Caco-2 (cell line): ENCODE measurements at regions not wholly inside any gene's neighbourhood (a gene's known extent, or its start where the extent isn't known, plus 50 kb on each side); places are given as distances from the start of the nearest gene placed in this dataset.
"Not testable (repeated sequence)": the region's sequence is repeated elsewhere in the genome, so short reads cannot be mapped to it uniquely, and the experiment has no call there.

Source experiments
- BruUV-seq: library from RNA; stranded (reverse); fragments of 400-500 nt; replicated peaks from 2 replicates; lab custom pipeline; 2021; lab: Mats Ljungman, UMichigan
- CTCF ChIA-PET: fragments of 300-600 bp; sonication (Branson Sonifier 250); formaldehyde crosslinking; loops from one replicate; lab custom pipeline; 2022; ENCODE audit warnings: antibody characterized with exemption; lab: Charles Lee
- POLR2A ChIA-PET: fragments of 300-600 bp; sonication (Branson Sonifier 250); formaldehyde crosslinking; loops from one replicate; lab custom pipeline; 2022; ENCODE audit warnings: antibody characterized with exemption; lab: Charles Lee
- DNase-seq, 2 experiments: peaks; one replicate each; pipeline versions ENCODE4 v3.0.0 to v3.0.0-alpha.2; 2020 to 2022
- H3K27me3 ChIP-seq: replicated peaks from 2 replicates; pipeline ENCODE4 v1.6.0; 2011; ENCODE audit warnings: low read length; ENCODE audit not compliant: control insufficient read depth, insufficient read depth
- H3K36me3 ChIP-seq: 2 replicates; pipeline ENCODE4 v1.5.1; 2011; ENCODE audit warnings: low read length; ENCODE audit not compliant: control insufficient read depth, insufficient read depth
- H3K4me1 ChIP-seq: fragments of 250-450 bp; sonication (Bioruptor Pico); 2 replicates; pipeline ENCODE4 v1.5.1; 2020; ENCODE audit warnings: mild to moderate bottlenecking
- H3K4me3 ChIP-seq: 2 replicates; pipeline ENCODE4 v1.5.1; 2011; ENCODE audit warnings: low read depth, mild to moderate bottlenecking, control low read depth, low read length
- H3K9me3 ChIP-seq: fragments of 250-450 bp; sonication (Bioruptor Pico); 2 replicates; pipeline ENCODE4 v1.5.1; 2020; ENCODE audit warnings: mild to moderate bottlenecking, moderate library complexity
- H3K27ac Mint-ChIP-seq: one replicate; pipeline ENCODE4 v1.8.0; 2022; ENCODE audit warnings: mixed read lengths; ENCODE audit not compliant: unreplicated experiment
- H3K27me3 Mint-ChIP-seq: one replicate; pipeline ENCODE4 v1.8.0; 2022; ENCODE audit warnings: mixed read lengths; ENCODE audit not compliant: insufficient read depth, unreplicated experiment
- H3K36me3 Mint-ChIP-seq: one replicate; pipeline ENCODE4 v1.8.0; 2022; ENCODE audit warnings: mild to moderate bottlenecking, mixed read lengths; ENCODE audit not compliant: insufficient read depth, unreplicated experiment
- H3K4me1 Mint-ChIP-seq: one replicate; pipeline ENCODE4 v1.8.0; 2022; ENCODE audit warnings: low read depth, mixed read lengths; ENCODE audit not compliant: unreplicated experiment
- H3K4me3 Mint-ChIP-seq: one replicate; pipeline ENCODE4 v1.8.0; 2022; ENCODE audit warnings: mild to moderate bottlenecking, moderate library complexity, mixed read lengths; ENCODE audit not compliant: unreplicated experiment
- H3K9me3 Mint-ChIP-seq: one replicate; pipeline ENCODE4 v1.8.0; 2022; ENCODE audit warnings: mixed read lengths; ENCODE audit not compliant: unreplicated experiment
- intact Hi-C: fragments of 100-400 bp; cut with micrococcal nuclease; formaldehyde crosslinking; loops from one replicate; pipeline ENCODE4 v1.10.0; 2022; ENCODE audit not compliant: unreplicated experiment
- TF ChIP-seq, protein P1 (sequence below), 2 experiments: fragments of 200-600 bp in 1 of 2; IDR thresholded peaks; 1 replicate in 1 of 2; 2 replicates in 1 of 2; pipeline versions ENCODE4 v1.5.1 to v1.8.0; 2011 to 2022; ENCODE audit warnings: antibody characterized with exemption in 1 of 2, control low read depth in 1 of 2, inconsistent platforms in 1 of 2, low read depth in 1 of 2, low read length in 1 of 2, mild to moderate bottlenecking in 1 of 2, moderate library complexity in 1 of 2; ENCODE audit not compliant: insufficient read depth in 1 of 2, severe bottlenecking in 1 of 2, unreplicated experiment in 1 of 2

DNA sequence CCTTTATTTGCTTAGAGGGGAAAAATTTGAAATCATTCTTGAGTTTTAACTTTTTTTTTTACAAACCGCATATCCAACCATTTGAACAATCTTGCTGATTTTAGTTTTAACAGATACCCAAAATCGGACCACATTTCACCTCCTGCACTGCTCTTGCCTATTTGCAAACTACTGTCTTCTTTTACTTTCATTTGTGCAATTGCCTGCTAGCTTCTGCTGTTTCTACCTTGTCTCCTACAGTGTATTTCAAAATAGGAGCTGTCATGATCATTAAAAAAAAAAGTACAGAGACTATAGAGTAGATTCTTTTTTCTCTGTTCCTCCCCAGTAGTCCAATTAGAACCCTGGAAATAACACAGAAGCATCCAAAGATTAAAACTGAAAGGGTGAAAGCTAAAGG lies 1081.2 kb downstream of the SOCS6 start:
- H3K4me3 ChIP-seq = no peak overlapping the region
- no peaks in the 10 kb centered on the region for H3K4me1 Mint-ChIP-seq
- no peaks in the 10 kb centered on the region for H3K36me3 Mint-ChIP-seq
- intact Hi-C loops = no loop called here
- H3K36me3 ChIP-seq = no peaks in the 10 kb centered on the region
- no peaks in the 10 kb centered on the region for H3K9me3 Mint-ChIP-seq
- TF ChIP-seq, protein P1, sequence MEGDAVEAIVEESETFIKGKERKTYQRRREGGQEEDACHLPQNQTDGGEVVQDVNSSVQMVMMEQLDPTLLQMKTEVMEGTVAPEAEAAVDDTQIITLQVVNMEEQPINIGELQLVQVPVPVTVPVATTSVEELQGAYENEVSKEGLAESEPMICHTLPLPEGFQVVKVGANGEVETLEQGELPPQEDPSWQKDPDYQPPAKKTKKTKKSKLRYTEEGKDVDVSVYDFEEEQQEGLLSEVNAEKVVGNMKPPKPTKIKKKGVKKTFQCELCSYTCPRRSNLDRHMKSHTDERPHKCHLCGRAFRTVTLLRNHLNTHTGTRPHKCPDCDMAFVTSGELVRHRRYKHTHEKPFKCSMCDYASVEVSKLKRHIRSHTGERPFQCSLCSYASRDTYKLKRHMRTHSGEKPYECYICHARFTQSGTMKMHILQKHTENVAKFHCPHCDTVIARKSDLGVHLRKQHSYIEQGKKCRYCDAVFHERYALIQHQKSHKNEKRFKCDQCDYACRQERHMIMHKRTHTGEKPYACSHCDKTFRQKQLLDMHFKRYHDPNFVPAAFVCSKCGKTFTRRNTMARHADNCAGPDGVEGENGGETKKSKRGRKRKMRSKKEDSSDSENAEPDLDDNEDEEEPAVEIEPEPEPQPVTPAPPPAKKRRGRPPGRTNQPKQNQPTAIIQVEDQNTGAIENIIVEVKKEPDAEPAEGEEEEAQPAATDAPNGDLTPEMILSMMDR (IDR thresholded peaks at IDR 0.05; ENCODE audit: insufficient read depth in 1 of 2, low read depth in 1 of 2, low read length in 1 of 2, severe bottlenecking in 1 of 2, unreplicated experiment in 1 of 2) = no peak
- no peaks in the 10 kb centered on the region for H3K27me3 ChIP-seq
- CTCF ChIA-PET = no interaction called here
- no peaks in the 10 kb centered on the region for H3K4me1 ChIP-seq
- no TSS peak for BruUV-seq
- POLR2A ChIA-PET = no interaction called here
- H3K27me3 Mint-ChIP-seq = peaks cover 3% of the 10 kb centered on the region
- H3K27ac Mint-ChIP-seq = no peak overlapping the region
- H3K4me3 Mint-ChIP-seq = no peak overlapping the region
- no peaks in the 10 kb centered on the region for H3K9me3 ChIP-seq
- no peak for DNase-seq

GRCh38 chr18:71362140-71362539 lies 1073.3 kb downstream of the SOCS6 start:
- TF ChIP-seq, protein P1 (IDR thresholded peaks at IDR 0.05; ENCODE audit: insufficient read depth in 1 of 2, low read depth in 1 of 2, low read length in 1 of 2, severe bottlenecking in 1 of 2, unreplicated experiment in 1 of 2) = no peak
- POLR2A ChIA-PET = no interaction called here
- H3K27me3 Mint-ChIP-seq = no peaks in the 10 kb centered on the region

GRCh38 chr18:71355599-71355998 lies 1066.8 kb downstream of the SOCS6 start:
- BruUV-seq, H3K27me3 ChIP-seq, H3K9me3 ChIP-seq, H3K36me3 ChIP-seq, H3K4me3 Mint-ChIP-seq, DNase-seq, intact Hi-C loops, H3K27me3 Mint-ChIP-seq, H3K4me1 ChIP-seq, H3K9me3 Mint-ChIP-seq, CTCF ChIA-PET, H3K4me1 Mint-ChIP-seq, H3K27ac Mint-ChIP-seq, H3K4me3 ChIP-seq, H3K36me3 Mint-ChIP-seq, POLR2A ChIA-PET: not testable (repeated sequence)

More at GRCh38 chr18:71362140-71362539, 1073.3 kb downstream of the SOCS6 start:
- Mint-ChIP-seq H3K9me3 (no peaks in the 10 kb centered on the region), H3K4me3 (no peak overlapping the region), H3K27ac (no peak overlapping the region), H3K4me1 (no peaks in the 10 kb centered on the region), H3K36me3 (no peaks in the 10 kb centered on the region)
- intact Hi-C loops = no loop called here
- Histone ChIP-seq H3K4me1 (no peaks in the 10 kb centered on the region), H3K36me3 (no peaks in the 10 kb centered on the region), H3K9me3 (no peaks in the 10 kb centered on the region), H3K4me3 (no peak overlapping the region), H3K27me3 (no peaks in the 10 kb centered on the region)
- BruUV-seq = no TSS peak
- no peak for DNase-seq
- CTCF ChIA-PET = no interaction called here

GRCh38 chr18:71352618-71353017 lies 1063.8 kb downstream of the SOCS6 start:
- DNase-seq = no peak
- intact Hi-C loops = no loop called here
- TF ChIP-seq, protein P1 (IDR thresholded peaks at IDR 0.05; ENCODE audit: insufficient read depth in 1 of 2, low read depth in 1 of 2, low read length in 1 of 2, severe bottlenecking in 1 of 2, unreplicated experiment in 1 of 2) = no peak
- Mint-ChIP-seq H3K27me3 (no peaks in the 10 kb centered on the region), H3K27ac (no peak overlapping the region), H3K4me1 (no peaks in the 10 kb centered on the region), H3K9me3 (no peaks in the 10 kb centered on the region), H3K36me3 (no peaks in the 10 kb centered on the region), H3K4me3 (no peak overlapping the region)
- H3K36me3 ChIP-seq = no peaks in the 10 kb centered on the region
- H3K27me3 ChIP-seq = no peaks in the 10 kb centered on the region
- no peaks in the 10 kb centered on the region for H3K9me3 ChIP-seq
- ChIA-PET CTCF (no interaction called here), POLR2A (no interaction called here)
- H3K4me1 ChIP-seq = no peaks in the 10 kb centered on the region
- no peak overlapping the region for H3K4me3 ChIP-seq
- no TSS peak for BruUV-seq
